HFFc6 (cell line): ENCODE measurements at regions not wholly inside any gene's neighbourhood (a gene's known extent, or its start where the extent isn't known, plus 50 kb on each side); places are given as distances from the start of the nearest gene placed in this dataset.
"Not testable (repeated sequence)": the region's sequence is repeated elsewhere in the genome, so short reads cannot be mapped to it uniquely, and the experiment has no call there.

Experiments
- DNase-seq: peaks from one replicate; pipeline ENCODE4 v3.0.0-alpha.2; 2018
- H3K27ac Mint-ChIP-seq: 2 replicates; pipeline ENCODE4 v1.8.0; 2020; ENCODE audit warnings: mild to moderate bottlenecking, mixed read lengths
- H3K27me3 Mint-ChIP-seq: 2 replicates; pipeline ENCODE4 v1.8.0; 2021; ENCODE audit warnings: mild to moderate bottlenecking, moderate library complexity, mixed read lengths; ENCODE audit not compliant: insufficient read depth
- H3K36me3 Mint-ChIP-seq: 2 replicates; pipeline ENCODE4 v1.8.0; 2021; ENCODE audit warnings: low read depth, mixed read lengths
- H3K4me1 Mint-ChIP-seq: 2 replicates; pipeline ENCODE4 v1.8.0; 2020; ENCODE audit warnings: low read depth, mixed read lengths
- H3K4me3 Mint-ChIP-seq: 2 replicates; pipeline ENCODE4 v1.8.0; 2020; ENCODE audit warnings: mild to moderate bottlenecking, moderate library complexity, mixed read lengths
- H3K9me3 Mint-ChIP-seq: 2 replicates; pipeline ENCODE4 v1.8.0; 2020; ENCODE audit warnings: mild to moderate bottlenecking, mixed read lengths

DNA sequence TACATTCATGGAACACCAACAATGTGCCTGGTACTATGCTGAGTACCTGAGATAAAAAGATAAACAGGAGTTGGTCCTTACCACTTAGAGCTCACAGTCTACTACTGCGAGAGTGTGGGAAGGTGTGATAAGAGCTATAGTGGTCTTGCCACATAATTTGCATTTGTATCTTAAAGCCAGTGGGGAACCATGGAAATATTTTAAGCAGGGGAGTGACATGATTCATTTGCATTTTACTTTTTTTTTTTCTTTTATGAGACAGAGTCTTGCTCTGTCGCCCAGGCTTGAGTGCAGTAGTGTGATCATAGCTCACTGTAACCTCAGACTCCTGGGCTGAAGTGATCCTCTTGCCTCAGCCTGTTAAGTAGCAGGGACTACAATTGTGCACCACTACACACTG is 53.6 kb downstream of the SRGAP2 start:
- not testable (repeated sequence) for H3K9me3 Mint-ChIP-seq, H3K36me3 Mint-ChIP-seq, H3K4me3 Mint-ChIP-seq, DNase-seq, H3K27ac Mint-ChIP-seq, H3K27me3 Mint-ChIP-seq
- H3K4me1 Mint-ChIP-seq = peaks cover 14% of the 10 kb centered on the region

- DNase-seq, H3K4me1 Mint-ChIP-seq, H3K27me3 Mint-ChIP-seq, H3K36me3 Mint-ChIP-seq, H3K4me3 Mint-ChIP-seq, H3K9me3 Mint-ChIP-seq, H3K27ac Mint-ChIP-seq: not testable (repeated sequence)
Measured at GRCh38 chr1:206261473-206261872, 58.1 kb downstream of the SRGAP2 start.

DNA sequence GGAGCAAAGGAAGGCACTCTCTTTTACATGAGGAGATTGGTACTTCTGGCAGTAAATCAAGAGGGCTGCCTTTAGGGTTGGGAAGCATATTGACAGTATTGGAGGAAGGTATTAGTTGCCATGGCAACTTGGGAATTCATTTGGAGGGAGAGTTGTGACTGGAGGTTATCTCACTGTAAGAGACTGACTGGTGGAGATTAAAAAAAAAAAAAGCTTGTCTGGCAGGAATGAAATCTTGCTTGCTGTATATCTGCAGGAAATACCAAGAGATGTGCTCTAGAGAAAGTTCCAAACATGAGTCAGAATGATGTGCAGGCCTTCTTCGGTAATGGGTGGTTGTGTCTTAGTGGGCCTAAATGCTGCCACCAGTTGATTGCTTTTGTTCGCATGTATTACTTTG is 59.1 kb downstream of the SRGAP2 start:
- H3K4me1 Mint-ChIP-seq, H3K9me3 Mint-ChIP-seq, H3K27ac Mint-ChIP-seq, H3K36me3 Mint-ChIP-seq, H3K27me3 Mint-ChIP-seq, H3K4me3 Mint-ChIP-seq: not testable (repeated sequence)
- peak; percentile 39 for DNase-seq

DNA sequence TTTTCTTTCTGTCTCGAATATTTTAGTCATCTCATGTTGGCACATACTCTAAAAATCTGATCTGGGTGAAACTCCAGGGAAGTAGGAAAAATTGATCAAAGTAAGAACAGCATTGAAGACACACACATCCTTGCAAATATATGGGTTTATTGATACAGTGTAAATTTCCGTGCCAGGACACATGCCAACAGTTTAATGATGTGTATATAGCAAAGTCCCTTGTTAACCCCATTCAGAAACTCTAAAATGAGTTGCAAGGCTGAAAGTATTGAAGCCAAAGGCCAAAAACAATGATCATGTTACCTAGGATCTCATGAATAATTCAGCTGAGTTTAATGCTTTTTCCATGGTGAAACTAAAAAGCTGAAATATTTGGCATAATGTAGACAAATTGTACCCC is 61.6 kb downstream of the SRGAP2 start:
- not testable (repeated sequence) for DNase-seq, H3K4me3 Mint-ChIP-seq, H3K27ac Mint-ChIP-seq, H3K27me3 Mint-ChIP-seq, H3K9me3 Mint-ChIP-seq, H3K36me3 Mint-ChIP-seq, H3K4me1 Mint-ChIP-seq

DNA sequence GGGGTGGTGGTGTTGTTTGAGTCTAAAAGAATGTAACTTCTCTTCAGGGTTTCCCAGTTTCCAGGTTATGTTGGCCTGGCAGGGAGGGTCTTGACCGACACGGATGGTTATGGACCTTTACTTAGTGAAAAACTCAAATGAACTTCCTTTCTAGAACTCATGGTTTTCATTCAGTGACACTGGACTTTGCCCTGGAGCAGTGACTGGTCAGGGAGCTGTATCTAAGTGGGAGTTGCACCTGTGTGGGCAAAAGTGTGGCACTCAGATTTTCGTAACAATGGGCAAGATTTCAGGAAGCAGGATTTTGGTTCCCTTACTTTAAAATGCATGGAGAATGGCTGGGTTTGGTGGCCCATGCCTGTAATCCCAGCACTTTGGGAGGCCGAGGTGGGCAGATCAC is 67.8 kb downstream of the SRGAP2 start:
- H3K4me3 Mint-ChIP-seq, DNase-seq, H3K36me3 Mint-ChIP-seq, H3K27ac Mint-ChIP-seq, H3K27me3 Mint-ChIP-seq, H3K4me1 Mint-ChIP-seq, H3K9me3 Mint-ChIP-seq: not testable (repeated sequence)

DNA sequence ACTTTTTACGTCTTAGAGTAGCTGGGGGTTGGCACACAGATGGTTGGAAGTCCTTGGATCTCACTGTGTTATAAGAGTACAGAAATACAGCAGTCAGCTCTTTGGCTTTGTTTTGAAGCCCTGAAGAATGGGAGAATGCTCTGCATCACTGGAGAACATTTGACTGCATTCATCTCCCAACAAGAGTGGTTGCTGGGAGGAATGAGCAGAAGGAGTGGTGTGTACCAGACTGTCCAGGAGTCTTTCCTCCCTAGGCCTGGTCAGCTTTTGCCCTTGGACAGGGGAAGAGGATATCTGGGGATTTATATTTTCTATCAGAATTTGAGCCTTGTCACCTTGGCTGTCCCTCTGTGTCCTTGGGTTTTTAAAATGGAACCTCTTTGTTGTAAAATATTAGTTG is 69.8 kb downstream of the SRGAP2 start:
- H3K27ac Mint-ChIP-seq, H3K27me3 Mint-ChIP-seq, H3K9me3 Mint-ChIP-seq, DNase-seq, H3K4me1 Mint-ChIP-seq, H3K36me3 Mint-ChIP-seq, H3K4me3 Mint-ChIP-seq: not testable (repeated sequence)

GRCh38 chr1:206276143-206276542 is 72.8 kb downstream of the SRGAP2 start:
- not testable (repeated sequence) for H3K36me3 Mint-ChIP-seq, H3K27ac Mint-ChIP-seq, DNase-seq, H3K9me3 Mint-ChIP-seq, H3K4me1 Mint-ChIP-seq, H3K4me3 Mint-ChIP-seq, H3K27me3 Mint-ChIP-seq

DNA sequence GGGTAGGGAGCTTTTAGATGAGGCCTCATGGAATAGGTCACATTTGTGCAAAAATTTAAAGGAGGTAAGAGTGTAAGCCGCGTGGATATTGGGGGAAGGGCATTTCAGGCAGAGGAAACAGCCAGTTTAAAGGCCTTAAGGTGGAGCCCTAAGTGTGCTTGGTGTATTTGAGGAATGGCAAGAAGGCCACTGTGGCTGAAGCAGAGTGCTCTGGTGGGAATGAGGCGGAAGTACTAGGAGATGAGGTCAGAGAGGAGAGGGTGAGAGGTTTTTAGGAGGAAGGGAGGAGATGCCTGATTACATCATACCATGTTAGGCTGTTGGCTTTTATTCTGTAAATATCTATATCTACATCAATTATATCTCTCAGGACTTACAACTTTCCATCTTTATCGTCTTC is 75.3 kb downstream of the SRGAP2 start:
- H3K27me3 Mint-ChIP-seq, H3K27ac Mint-ChIP-seq, H3K4me1 Mint-ChIP-seq, H3K4me3 Mint-ChIP-seq, DNase-seq, H3K36me3 Mint-ChIP-seq, H3K9me3 Mint-ChIP-seq: not testable (repeated sequence)

- H3K36me3 Mint-ChIP-seq, H3K9me3 Mint-ChIP-seq, H3K4me1 Mint-ChIP-seq, H3K4me3 Mint-ChIP-seq, H3K27ac Mint-ChIP-seq, H3K27me3 Mint-ChIP-seq, DNase-seq: not testable (repeated sequence)
Measured at GRCh38 chr1:206280683-206281082, 77.3 kb downstream of the SRGAP2 start.

GRCh38 chr1:206281912-206282654 is 78.7 kb downstream of the SRGAP2 start:
- H3K9me3 Mint-ChIP-seq, H3K27ac Mint-ChIP-seq, H3K4me1 Mint-ChIP-seq, H3K27me3 Mint-ChIP-seq, DNase-seq, H3K4me3 Mint-ChIP-seq, H3K36me3 Mint-ChIP-seq: not testable (repeated sequence)

- peaks cover 11% of the 10 kb centered on the region for H3K4me1 Mint-ChIP-seq
- H3K27ac Mint-ChIP-seq, H3K9me3 Mint-ChIP-seq, H3K36me3 Mint-ChIP-seq, H3K27me3 Mint-ChIP-seq, H3K4me3 Mint-ChIP-seq, DNase-seq: not testable (repeated sequence)
Measured at GRCh38 chr1:206285024-206285960, 82.0 kb downstream of the SRGAP2 start.

DNA sequence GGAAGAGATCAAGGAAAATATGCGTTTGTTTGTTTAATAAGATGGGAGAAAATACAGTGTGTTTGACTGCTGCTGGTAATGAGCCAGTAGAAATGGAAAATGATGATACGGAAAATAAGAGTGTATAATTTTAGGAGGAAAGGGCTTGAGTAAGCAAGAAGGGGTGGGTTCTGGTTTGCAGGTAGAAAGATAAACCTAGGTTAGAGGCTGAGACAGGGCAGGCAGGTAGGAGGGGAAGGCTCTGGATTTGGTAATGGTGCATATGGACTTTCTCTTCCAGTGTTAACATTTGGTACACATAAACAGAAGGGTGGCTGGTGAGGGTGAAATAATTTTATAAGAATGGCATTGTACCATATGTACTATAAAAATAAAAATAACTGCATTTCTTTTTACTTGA is 84.4 kb downstream of the SRGAP2 start:
- H3K4me3 Mint-ChIP-seq, H3K36me3 Mint-ChIP-seq, DNase-seq, H3K27me3 Mint-ChIP-seq, H3K27ac Mint-ChIP-seq, H3K9me3 Mint-ChIP-seq, H3K4me1 Mint-ChIP-seq: not testable (repeated sequence)

- not testable (repeated sequence) for H3K4me3 Mint-ChIP-seq, H3K27ac Mint-ChIP-seq, H3K9me3 Mint-ChIP-seq
Measured at GRCh38 chr1:206288453-206288852, 85.1 kb downstream of the SRGAP2 start.

More at GRCh38 chr1:206288453-206288852, 85.1 kb downstream of the SRGAP2 start:
- not testable (repeated sequence) for DNase-seq, H3K4me1 Mint-ChIP-seq, H3K36me3 Mint-ChIP-seq, H3K27me3 Mint-ChIP-seq
